Fibroblast of upper back skin (primary cell): ENCODE measurements at regions not wholly inside any gene's neighbourhood (a gene's known extent, or its start where the extent isn't known, plus 50 kb on each side); places are given as distances from the start of the nearest gene placed in this dataset.
"Not testable (repeated sequence)": the region's sequence is repeated elsewhere in the genome, so short reads cannot be mapped to it uniquely, and the experiment has no call there.

ENCODE experiments used
- DNase-seq: peaks from one replicate; pipeline ENCODE4 v3.0.0-alpha.2; 2013

DNA sequence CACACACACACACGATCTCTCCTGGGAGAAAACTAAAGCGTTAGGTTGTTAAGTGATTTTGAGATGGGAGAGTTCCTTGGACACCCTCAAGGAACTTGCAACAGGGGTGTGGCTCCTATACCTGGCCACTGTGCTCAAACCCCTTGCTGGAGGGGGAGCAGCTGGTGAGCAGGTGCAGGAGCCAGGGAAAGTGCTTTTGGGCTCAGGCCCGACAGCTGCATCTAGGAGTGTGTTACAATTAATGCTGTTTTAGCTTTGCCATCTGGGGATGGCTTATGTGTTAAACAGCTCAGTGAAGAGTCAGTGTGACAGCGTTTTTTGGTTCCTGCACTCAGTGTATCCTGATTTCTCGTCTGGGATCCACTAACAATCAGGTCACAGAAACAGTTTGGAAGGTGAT is 510.8 kb downstream of the TRIB2 start:
- DNase-seq = no peak

DNA sequence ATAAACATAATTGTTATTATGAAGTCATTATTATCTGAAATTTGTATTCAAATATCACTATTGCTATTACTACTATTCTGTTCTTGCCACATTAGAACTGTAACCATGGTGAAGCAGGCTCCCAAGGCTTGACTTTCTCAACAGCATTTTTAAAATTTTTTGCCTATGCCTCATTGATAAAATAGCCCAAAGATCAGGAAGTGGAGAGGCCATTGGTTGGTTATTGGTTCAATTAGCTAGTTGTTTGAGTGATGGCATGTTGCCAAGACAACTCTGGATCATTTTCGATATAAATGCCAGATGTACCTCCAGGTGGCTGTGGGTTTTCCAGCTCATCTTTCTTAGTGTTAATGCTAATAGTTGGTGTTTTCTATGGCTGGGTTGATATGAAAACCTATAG is 513.5 kb downstream of the TRIB2 start:
- DNase-seq = peak; percentile 10

DNA sequence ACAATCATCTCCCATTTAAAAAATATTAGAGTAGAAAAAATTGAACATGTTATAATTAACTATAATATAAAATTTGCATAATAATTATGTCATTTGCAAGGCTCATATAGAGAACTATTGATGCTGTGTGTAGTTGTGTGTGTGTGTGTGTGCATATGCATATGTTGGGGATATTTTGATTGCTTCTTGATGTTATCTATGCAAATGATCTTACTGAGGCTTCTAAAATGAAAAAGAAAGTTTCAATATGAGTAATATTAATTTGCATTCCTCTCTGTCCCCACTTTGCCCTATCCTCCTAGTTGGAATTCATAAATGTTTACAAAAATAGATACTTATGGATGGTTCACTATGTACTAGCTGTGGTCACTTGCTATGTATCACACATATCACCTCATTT is 523.3 kb downstream of the TRIB2 start:
- DNase-seq = no peak

DNA sequence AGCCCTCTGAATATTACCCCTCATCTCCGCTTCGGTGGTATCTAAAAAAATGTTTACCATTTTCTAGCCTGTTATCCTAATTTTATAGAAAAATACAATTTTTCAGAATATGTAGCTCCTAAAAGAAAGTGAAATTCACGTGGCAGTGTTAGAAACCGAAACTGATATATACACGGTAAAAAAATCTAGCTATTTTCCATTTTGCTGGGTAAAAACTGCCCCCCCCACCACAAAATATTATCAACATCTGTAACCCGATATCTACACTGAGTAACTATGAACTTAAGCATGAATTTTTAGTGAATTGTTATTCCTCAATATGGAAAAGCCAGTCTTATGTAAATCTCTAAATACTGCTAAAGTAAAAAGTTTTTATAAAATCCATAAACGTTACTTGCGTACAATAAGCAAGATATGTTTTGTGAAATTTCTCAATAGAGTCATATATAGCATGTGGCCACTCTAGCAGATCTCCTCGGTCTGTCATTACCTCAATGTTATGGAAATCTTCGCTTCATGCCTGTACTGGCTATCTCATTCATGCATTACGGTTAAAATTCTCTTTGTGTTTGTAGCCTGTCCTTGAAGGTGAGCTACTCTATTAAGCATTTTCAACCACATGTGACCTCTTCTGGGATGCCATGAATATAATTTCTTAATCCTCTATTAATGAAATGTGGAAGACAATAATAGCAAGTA is 524.2 kb downstream of the TRIB2 start:
- no peak for DNase-seq

DNA sequence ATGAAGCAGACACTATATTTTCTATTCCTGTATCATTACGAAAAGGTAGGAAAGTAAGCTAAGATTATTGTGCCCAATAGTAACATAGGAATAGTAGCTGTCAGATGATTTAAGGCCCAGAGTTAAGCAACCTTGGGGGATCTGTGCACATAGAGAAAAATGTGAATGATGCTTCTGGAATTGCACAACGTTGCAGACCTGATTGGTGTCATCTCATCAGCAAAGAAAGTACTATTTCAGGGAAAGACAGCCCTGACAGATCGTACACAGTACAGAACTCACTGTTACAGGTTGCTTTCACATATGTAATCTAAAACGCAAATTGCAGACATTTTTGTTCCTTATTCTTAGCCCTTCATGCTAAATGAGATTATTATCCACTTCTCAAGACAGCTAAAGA is 535.9 kb downstream of the TRIB2 start:
- DNase-seq = no peak

DNA sequence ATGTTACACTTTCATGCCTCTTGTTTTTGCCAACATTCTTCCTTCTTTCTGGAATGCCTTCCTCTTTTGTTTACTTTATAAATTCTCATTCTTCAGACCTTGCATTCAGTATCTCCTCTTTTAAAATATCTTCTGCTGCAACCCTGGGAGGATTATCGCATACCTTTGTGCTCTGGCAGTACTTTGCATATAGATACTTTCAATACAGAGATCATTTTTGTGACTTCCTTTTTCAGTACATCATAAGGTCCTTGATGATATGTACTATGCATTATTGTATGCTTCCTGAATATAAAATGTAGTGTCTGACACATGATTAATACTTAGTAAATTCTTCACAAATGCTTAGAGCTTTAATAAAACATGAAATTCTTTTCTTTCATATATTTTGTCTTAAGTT is 538.7 kb downstream of the TRIB2 start:
- no peak for DNase-seq

DNA sequence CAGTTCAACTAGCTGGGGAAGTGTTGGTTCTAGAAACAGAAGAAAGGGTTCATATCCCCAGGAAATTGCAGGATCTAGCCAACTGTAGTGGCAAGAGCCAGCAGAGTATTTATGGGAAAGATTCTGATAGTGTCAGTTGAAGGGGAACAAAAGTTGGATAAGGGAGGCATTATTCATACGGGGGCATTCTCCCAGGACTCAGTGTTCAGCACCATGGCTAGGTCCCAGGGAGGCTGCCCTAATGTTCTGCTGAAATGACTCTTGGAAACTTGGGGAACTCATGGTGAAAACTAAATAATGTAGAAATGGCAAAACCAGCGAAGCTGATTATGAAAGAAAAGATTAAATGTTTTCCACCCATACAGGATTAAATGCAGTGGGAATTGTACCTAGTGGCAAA is 543.7 kb downstream of the TRIB2 start:
- no peak for DNase-seq

DNA sequence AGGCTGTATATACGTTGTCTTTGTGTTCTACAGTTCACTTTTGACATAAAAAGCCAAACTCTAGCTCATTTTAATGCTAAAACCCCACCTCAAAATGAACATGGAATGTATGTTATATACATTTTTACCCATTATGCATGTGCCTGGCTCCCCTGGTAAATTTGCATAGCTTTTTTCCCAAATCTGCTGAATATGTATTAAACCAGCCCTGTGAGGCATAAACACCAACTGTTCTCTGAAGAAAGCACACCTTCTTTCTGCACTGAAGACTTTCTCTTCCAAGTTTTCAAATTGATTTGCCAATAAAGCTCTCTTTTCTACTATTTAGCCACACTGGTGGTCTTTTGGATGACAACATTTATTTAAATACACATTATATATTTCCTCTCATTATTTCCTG is 549.4 kb downstream of the TRIB2 start:
- DNase-seq = no peak

DNA sequence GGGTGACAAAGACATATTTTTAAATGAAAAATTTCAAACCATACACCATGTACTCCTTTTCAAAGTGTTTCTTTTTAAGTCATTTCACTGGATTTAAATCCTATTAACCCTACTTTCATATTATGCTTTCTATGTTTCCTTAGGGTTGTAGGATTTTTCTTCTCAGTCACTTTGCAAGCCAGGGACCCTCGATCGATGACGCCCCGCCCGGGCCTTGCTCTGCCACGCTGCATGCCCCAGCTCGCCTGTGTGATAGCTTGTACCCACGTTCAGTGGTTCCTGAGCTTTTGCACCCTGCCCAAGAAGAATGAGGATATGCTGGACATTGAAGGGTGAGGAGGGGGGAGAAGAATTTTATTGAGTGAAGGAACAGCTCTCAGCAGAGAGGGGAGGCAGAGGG is 568.0 kb downstream of the TRIB2 start:
- no peak for DNase-seq

DNA sequence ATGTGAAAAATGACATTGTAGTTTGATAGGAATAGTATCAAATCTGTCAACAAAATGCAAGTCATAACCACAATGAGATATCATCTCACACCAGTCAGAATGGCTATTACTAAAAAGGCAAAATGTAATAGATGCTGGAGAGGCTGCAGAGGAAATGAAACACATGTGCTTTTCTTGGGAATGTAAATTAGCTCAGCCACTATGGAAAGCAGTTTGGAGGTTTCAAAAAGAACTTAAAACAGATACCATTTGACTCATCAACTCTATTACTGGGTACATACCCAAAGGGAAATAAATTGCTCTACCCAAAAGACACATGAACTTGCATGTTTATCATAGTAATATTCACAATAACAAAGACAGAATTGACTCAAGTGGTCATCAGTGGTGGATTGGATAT is 572.6 kb downstream of the TRIB2 start:
- DNase-seq = no peak

DNA sequence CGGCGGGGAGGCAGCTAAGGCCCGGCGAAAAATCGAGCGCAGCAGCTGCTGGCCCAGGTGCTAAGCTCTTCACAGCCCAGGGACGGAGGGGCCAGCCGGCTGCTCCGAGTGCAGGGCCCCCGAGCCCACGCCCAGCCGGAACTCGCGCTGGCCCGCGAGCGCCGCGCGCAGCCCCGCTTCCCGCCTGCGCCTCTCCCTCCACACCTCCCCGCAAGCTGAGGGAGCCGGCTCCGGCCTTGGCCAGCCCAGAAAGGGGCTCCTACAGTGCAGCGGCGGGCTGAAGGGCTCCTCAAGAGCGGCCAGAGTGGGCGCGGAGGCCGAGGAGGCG is 591.7 kb downstream of the TRIB2 start:
- not testable (repeated sequence) for DNase-seq

DNA sequence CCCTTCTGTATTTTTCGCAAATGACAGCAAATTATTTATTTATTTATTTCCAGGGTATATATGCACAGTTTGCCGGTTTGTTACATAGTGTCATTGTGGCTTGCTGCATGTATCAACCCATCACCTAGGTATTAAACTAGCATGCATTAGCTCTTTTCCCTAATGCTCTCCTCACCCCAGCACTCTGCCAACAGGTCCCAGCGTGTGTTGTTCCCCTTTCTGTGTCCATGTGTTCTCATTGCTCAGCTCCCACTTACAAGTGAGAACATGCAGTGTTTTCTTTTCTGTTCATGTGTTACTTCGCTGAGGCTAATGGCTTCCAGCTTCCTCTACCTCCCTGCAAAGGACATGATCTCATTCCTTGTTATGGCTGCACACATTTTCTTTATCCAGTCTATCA is 592.3 kb downstream of the TRIB2 start:
- no peak for DNase-seq

DNA sequence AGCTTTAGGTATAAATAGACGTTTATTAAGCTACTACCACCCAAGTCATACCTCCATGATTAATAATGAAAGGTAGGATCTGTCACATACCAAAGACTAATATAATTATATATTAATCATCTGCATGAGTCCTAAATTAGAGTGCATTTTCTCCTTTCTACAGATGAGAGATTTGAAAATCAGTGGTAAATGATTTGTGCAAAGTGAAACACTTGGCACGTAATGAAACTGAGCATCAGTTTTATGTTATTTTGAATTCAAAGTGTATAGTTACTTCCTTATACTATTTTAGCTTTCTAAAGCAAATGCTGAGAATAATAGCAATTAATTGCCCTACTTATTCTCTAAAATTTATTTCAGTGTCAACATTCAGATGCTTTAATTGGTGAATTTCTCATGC is 615.3 kb downstream of the TRIB2 start:
- DNase-seq = no peak

DNA sequence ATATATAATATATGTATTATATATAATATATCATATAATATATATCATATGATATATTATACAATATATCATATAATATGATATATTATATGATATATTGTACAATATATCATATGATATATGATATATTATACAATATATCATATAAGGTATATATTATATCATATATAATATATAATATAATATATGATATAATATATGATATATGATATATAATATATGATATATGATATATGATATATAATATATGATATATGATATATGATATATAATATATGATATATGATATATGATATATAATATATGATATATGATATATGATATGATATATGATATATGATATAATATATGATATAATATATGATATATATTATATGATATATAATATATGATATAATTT is 617.3 kb downstream of the TRIB2 start:
- not testable (repeated sequence) for DNase-seq

DNA sequence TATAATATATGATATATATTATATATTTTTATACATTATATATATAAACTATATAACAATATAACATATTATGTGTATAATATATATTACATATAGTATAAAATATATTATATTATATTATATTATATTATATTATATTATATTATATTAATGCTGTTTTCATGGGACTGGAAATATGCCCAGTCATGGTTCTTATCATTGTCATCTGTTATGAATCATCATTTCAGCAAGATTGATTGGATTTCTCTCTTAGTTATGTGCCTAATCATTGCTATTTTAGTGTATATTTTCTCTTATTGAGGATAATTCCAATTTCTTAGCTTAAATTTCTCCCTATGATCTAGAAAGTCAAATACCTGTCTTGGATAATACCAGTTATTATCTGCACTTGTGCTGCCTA is 617.8 kb downstream of the TRIB2 start:
- no peak for DNase-seq

DNA sequence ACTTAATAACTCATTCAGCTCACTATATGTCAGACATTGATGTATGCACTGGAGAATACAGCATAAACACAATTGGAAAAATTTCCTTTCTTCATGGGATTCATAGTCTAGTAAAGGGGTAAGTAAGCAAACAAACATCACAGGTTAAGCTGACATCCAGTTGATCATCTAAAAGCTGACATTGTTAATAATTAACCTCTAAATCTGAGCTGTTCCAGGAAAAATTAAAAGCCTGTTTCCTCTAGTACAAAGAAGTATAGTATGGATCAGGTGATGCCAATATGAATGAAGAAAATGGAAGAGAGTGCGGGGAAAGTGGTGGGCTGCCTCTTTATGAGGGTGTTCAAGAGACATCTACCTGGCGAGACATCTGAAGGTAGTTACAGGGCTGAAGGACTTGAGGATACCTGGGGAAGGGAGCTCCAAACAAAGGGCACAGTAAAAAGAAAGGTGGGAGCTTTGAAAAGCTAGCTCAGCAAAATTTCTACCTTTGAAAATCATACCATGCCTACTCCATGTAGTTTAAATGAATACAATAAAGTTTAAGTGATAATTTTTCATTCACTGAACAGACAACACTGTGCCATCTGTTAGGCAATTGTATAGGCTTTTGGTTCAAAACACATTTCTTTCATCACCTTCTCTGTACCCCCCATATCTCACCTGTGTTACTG is 619.3 kb downstream of the TRIB2 start:
- DNase-seq = no peak

DNA sequence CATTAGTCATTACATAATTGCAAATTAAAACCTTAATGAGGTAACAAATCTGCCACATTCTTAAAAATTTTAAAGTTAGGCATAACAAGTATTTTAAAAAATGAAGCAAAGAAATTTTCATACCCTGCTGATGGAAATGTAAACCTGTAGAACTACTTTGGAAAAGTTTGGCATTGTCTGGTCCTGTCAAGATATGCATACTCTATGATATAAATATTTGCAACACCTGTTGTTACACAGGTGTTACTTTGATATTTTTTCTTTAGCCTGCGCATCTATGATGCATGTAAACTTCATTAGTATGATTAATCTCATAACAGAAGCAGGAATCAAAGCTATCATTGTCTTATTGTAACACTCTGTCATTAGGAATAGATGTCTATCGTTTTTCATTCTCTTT is 634.3 kb downstream of the TRIB2 start:
- no peak for DNase-seq

DNA sequence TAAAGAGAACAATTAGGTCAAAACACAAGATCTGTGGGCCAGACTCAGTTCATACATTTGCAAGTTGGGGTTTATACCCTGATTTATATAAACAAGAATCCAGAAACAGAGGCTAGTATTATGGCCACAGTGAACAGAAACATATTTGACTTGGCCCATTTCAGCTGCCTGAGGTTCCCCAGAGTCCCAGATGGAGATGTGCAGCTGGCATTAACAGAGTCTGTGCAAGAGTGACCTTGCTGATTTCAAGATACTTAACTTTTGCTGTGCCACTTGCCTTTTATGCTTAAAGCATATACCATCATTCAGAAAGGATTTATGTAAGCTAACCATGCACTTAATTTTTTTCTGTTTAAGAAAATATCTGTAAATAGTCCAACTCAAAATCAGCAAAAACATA is 636.3 kb downstream of the TRIB2 start:
- DNase-seq = no peak

DNA sequence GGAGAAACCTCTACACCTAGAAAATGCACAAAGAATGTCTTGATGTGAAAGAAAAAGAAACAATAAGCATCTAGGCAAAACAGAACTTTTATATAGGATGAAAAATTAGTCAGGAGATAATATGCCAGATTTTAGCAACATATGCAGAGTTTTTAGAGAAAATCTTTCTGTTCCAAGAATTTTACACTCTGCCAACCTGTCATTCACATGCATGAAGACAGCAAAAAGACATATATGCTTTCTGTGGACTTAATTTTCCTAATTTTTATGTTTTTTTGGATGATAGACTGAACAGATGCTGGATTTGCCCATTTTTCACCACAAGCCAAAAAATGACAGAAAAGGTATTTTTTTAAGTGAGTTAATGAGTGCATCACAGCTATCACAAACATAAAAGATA is 637.3 kb downstream of the TRIB2 start:
- no peak for DNase-seq

DNA sequence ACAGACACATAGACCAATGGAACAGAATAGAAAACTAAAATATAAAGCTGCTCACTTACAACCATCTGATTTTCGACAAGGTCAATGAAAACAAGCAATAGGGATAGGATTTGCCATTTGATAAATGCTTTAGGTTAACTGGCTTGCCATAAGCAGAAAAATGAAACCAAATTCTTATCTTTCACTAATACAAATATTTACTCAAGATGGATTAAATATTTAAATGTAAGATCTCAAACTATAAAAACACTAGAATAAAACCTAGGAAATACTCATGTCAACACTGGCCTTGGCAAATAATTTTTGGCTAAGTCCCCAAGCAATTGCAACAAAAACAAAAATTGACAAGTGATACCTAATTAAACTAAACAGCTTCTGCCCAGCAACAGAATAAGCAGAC is 665.2 kb downstream of the TRIB2 start:
- not testable (repeated sequence) for DNase-seq

DNA sequence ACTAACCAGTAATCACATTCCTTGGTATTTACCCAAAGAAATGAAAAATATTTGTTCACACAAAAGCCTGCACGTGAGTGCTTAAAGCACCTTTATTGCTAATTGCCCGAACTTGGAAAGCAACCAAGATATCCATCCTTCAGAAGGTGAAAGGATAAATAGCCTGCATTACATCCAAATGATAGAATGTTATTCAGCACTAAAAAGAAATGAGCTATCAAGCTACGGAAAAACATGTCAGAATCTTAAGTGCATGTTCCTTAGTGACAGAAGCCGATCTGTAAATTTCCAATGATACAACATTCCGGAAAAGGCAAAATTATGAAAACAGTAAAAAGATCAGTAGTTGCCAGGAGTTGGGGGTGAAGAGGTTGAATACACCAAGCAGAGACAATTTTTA is 672.4 kb downstream of the TRIB2 start:
- DNase-seq = not testable (repeated sequence)

DNA sequence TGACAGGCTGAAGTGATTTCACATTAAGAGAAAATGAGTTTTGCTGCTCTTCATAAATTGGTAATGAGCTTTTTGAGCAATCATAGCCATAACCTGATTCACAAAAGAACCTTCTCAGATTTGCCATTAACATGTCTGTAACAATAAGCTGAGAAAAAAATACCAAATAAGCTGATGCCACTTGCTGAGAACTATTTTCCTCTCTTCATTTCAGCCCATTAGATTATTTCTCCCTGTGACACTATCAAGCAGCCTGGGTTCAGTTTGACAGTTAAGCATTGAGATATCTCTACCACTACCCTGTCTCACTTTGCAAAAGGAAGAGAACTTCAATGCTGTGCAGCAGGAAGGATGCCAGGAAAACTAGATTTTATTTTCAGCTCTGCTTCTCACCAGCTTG is 673.9 kb downstream of the TRIB2 start:
- no peak for DNase-seq

DNA sequence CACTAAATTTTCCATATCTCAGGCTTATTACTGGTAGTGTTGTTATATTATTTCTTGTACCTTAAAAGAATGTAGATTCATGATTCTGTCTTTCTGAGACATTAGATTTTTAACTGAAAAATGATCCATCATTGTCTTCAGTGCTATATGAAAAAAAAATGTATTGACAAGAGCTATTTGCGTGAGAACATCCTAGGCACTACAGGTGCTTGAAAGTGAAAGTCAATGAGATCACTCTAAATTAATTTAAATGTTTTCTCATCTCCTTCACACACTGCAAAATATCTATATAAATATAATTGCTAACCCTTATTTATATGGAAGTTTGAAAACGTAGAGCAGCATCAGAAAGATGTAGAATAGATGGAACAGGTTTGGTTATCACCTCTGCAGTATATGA is 684.6 kb downstream of the TRIB2 start:
- DNase-seq = no peak

DNA sequence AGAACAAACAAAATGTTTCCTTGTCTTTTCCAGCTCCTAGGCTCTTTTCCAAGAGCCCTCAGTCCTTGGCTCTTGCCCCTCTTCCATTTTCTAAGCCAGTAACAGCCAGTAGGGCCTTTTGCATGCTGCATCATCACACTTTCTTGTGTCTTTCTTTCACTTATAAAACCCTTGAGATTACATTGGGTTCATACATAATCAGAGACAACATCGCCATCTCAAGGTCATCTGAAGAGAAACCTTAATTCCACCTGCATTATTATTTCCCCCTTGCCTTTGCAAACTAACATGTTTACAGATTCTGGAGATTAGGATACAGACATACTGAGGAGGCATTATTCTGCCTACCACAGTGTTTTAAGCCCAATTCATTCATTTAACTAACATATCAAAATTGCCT is 697.3 kb downstream of the TRIB2 start:
- DNase-seq = no peak

DNA sequence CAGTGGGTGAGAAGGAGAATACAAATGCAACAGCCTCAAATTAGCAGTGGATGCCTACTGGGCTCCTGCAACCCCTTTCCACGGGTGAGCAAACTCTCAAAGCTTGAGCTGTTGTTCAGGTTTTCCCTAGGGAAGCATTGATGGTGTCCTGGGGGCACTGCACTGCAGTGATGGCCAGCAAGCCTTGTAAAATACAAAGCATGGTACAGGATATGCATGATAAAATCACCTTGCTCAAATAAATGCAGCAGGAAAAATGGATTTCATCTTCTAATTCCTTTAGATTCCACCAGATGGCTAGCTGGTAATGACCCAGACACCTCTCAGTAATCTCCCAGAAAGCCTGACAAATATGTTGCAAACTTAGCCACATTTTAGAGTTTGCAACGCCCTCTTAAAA is 698.2 kb downstream of the TRIB2 start:
- DNase-seq = no peak
